Suppressor macrophage treated with lipopolysaccharide for 1 hour (primary cell): ENCODE measurements at regions not wholly inside any gene's neighbourhood (a gene's known extent, or its start where the extent isn't known, plus 50 kb on each side); places are given as distances from the start of the nearest gene placed in this dataset.

ENCODE experiments used
- DNase-seq, 3 donors: peaks; one replicate each; pipeline ENCODE4 v3.0.0-alpha.2; 2020 to 2022

DNA sequence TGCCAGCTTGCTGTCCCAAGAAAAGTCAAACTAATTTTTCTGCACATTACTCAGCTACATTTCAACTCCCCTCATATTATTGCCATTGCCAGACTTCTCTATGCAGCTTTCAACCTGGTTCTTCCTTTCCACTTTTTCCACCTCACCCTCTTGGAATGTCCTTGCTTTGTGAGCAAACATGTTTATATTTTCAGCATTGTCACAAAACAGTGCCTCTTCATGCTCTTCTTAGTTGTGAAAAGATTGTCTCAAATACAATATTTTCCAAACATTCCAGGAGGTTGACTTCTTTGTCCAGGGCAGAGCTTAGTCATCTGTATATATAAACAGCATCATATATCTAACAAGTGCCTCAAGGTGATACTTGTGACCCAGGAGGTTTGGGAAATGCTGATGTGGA is 803.3 kb upstream of the CELF4 start:
- no peak for DNase-seq

DNA sequence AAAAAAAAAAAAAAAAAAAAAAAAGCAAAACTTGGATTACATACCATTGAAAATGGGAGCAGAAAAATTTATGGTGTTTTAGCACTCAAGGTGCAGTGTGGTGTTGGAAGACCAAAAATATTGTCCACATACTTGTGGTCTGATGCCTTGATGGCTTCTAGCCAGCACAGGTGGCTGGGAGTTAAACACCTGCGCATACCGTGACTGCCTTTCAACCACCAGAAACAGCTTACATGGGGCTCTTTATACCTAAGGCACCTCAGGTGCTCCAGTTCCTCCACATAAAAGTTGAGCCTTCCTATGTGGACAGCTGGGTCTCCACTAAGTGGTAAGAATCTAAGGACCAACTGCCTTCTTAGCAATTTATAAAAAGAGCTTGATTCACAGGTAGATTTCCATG is 802.6 kb upstream of the CELF4 start:
- DNase-seq: no peak

- peak in 1 of 3 donors; percentile 0 for DNase-seq
Measured at GRCh38 chr18:38367473-38367872, 801.9 kb upstream of the CELF4 start.

GRCh38 chr18:38362286-38362792 is 796.7 kb upstream of the CELF4 start:
- no peak for DNase-seq

- no peak for DNase-seq
Measured at GRCh38 chr18:38358805-38359657, 793.4 kb upstream of the CELF4 start.

DNA sequence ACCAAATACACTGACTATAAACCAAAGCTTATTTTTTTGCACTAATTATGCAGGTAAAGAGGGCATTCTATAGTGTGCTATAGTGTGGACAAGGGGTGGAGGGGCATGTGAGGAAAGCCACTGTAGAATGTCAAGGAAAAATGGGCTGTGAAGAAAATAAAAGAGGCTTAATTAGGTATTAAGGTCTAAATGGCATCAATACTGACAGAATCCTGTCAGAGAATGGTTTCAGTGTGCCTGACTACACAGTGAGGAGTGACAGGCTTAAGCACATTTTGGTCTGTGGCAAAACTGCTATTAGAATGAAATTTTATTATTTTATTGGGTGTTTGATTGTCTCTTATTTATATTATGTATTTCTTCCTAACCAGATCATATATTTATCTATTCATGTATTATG is 787.6 kb upstream of the CELF4 start:
- DNase-seq: no peak

- no peak for DNase-seq
Measured at GRCh38 chr18:38350141-38350540, 784.5 kb upstream of the CELF4 start.

- DNase-seq: no peak
Measured at GRCh38 chr18:38330573-38330972, 765.0 kb upstream of the CELF4 start.

- DNase-seq: no peak
Measured at GRCh38 chr18:38329145-38329544, 763.5 kb upstream of the CELF4 start.

DNA sequence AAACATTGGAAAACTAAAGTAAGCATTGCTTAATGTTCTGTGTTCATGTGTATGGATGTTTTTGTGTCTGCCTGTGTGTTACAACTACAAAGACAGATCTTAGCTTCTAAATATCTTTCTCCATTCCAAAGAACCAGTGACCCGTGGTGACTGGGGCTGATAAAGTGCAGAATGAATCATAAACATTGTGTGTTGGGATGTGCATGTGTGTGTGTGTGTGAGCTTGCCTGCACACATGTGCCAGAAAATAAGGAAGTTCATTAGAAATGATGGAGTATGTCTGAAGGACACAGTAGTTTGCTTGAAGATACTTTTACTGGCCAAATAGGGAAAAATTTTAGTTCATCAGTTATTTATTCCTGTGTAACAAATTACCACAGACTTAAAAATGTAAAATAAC is 756.6 kb upstream of the CELF4 start:
- no peak for DNase-seq

DNA sequence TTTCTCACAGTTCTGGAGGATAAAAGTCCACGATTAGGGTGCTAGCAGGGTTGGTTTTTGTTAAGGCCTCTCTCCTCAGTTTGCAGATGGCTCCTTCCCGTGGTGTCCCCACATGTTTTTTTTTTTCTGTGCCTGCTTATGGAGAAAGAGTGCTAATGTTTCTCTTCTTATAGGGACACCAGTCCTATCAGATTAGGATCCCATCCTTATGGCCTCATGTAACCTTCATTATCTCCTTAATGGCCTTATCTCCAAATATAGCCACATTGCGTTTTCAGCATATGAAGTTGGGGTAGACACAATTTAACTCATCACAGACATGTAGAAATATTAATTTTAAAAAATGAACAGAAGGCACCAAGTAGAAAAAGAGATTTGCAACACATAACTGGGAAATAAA is 755.7 kb upstream of the CELF4 start:
- DNase-seq: no peak

GRCh38 chr18:38318416-38318815 is 752.8 kb upstream of the CELF4 start:
- no peak for DNase-seq

- DNase-seq: no peak
Measured at GRCh38 chr18:38313831-38314230, 748.2 kb upstream of the CELF4 start.

GRCh38 chr18:38312532-38312931 is 746.9 kb upstream of the CELF4 start:
- no peak for DNase-seq

DNA sequence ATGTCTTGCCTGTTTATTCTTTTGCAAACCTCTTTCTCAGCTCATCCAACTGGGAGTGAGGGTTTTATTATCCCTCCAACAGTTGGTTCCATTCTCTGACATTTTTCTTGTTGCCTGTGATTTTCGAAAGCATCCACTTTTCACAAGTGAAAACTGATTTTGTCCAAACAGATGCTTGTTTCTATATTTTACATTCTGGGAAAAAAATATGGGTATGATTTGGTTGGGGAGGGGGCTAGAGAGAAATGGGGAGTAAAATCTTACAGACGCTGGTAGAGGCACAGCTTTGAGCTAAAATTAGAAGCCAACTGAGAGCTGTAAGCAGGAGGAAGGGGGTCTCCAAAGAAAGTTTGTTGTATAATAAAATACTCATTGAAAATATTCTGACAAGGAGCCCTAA is 745.3 kb upstream of the CELF4 start:
- DNase-seq: no peak

- DNase-seq: no peak
Measured at GRCh38 chr18:38307914-38308313, 742.3 kb upstream of the CELF4 start.

- DNase-seq: no peak
Measured at GRCh38 chr18:38305961-38306360, 740.4 kb upstream of the CELF4 start.

GRCh38 chr18:38301621-38302020 is 736.0 kb upstream of the CELF4 start:
- no peak for DNase-seq

DNA sequence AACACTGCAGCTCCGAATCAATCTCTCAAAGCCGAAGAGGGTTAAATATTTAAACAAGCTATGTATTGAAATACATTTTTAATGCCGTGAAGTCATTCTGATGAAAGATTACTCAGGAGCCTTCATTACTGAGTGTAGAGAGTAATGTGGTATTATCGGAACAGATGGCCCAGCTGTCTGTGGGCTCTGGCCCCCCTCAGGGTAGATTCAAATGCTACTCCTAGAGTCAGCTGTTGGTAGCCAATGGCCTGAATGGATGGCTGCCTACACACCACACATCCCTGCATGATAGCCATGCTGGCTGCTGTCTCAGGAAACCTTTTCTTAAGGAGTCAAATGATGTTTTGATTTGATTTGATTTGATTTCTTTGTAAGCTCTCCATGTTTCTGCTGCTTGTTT is 732.3 kb upstream of the CELF4 start:
- DNase-seq: no peak

- no peak for DNase-seq
Measured at GRCh38 chr18:38290229-38290628, 724.6 kb upstream of the CELF4 start.

- DNase-seq: no peak
Measured at GRCh38 chr18:38284972-38285371, 719.4 kb upstream of the CELF4 start.

- no peak for DNase-seq
Measured at GRCh38 chr18:38263066-38263465, 697.5 kb upstream of the CELF4 start.

- no peak for DNase-seq
Measured at GRCh38 chr18:38262661-38263060, 697.1 kb upstream of the CELF4 start.

GRCh38 chr18:38257661-38258060 is 692.1 kb upstream of the CELF4 start:
- no peak for DNase-seq

- DNase-seq: no peak
Measured at GRCh38 chr18:38256366-38256765, 690.8 kb upstream of the CELF4 start.
